T-helper 2 cell (primary cell): ENCODE measurements at regions not wholly inside any gene's neighbourhood (a gene's known extent, or its start where the extent isn't known, plus 50 kb on each side); places are given as distances from the start of the nearest gene placed in this dataset.
"Not testable (repeated sequence)": the region's sequence is repeated elsewhere in the genome, so short reads cannot be mapped to it uniquely, and the experiment has no call there.

Experiments used
- DNase-seq, 5 experiments: peaks; one replicate each; pipeline versions ENCODE4 v3.0.0 to v3.0.0-alpha.2; 2012 to 2022

DNA sequence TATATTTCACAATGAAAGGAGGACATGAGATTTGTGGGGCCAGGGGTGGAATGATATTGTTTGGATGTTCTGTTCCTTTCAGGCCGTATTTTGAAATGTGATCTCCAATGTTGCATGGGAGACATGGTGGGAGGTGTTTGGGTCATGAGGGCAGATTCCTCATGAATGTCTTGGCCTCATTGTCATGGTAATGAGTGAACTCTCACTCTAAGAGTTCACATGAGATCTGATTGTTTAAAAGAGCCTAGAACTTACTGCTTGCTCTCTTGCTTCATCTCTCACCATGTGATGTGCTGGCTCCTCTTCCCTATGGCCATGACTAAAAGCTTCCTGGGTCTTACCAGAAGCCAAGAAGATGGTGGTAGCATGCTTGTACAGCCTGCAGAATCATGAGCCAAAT lies 1183.0 kb downstream of the TECRL start:
- DNase-seq: no peak

DNA sequence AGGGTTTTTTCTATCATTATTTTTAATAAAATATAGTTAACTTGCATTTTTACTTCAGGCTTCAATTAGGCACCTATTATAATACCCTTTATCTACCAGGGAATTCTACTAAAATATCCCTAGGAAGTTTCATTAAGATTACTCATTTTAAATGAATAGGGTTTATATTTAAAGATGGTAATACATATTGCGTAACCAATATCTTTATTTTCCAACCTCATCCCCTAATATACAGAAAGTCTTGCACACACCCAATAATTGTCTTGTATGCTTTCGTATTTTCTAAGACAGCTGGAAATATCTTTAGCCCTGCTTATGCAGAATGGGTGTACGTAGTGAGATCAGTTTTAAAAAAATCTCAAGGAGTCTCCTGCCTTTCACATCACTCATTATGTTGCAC lies 1186.8 kb downstream of the TECRL start:
- no peak for DNase-seq

DNA sequence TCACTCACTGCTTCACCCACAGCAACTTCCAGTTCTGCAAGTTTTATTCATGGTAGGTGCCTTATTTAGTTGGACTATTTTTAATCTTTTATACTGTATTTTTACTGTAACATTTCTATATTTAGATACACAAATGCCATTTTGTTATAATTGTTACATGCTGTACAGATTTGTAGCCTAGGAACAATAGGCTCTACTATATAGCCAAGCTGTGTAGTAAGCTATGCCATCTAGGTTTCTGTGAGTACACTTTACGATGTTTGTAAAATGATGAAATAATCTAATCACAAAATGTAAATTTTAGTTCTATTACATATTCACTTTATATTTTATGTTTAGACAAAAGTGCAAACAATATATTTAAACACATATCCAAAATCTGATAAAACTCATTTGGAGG lies 1187.8 kb downstream of the TECRL start:
- DNase-seq: no peak

DNA sequence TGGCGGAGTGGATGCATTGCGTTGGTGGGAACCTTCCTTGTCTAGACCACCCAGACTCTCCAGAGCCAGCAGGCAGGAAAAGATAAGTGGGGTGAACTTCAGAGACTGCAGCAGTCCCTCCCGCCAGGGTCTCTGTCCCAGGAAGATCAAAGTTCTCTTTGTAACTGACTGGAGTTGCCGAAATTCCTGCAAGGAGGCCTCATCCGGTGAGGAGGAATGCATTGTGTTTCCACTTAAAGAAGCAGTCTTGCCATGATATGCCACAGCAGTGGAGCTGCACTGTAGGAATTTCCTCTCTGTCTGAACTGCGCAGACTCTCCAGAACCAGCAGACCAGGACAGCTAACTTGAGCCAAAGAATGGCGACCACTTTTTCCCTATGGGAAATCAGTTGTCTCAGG lies 1190.4 kb downstream of the TECRL start:
- DNase-seq: no peak

DNA sequence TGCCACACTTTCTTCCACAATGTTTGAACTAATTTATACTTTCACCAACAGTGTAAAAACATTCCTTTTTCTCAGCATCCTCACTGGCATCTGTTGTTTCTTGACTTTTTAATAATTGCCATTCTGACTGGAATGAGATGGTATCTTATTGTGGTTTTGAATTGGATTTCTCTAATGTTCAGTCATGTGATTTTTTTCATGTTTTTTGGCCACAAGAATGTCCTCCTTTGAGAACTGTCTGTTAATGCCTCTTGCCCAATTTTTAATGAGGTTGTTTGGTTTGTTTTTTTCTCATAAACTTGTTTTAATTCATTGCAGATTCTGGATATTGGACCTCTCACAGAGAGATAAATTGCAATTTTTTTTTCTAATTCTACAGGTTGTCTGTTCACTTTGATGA lies 1195.2 kb downstream of the TECRL start:
- DNase-seq: no peak

DNA sequence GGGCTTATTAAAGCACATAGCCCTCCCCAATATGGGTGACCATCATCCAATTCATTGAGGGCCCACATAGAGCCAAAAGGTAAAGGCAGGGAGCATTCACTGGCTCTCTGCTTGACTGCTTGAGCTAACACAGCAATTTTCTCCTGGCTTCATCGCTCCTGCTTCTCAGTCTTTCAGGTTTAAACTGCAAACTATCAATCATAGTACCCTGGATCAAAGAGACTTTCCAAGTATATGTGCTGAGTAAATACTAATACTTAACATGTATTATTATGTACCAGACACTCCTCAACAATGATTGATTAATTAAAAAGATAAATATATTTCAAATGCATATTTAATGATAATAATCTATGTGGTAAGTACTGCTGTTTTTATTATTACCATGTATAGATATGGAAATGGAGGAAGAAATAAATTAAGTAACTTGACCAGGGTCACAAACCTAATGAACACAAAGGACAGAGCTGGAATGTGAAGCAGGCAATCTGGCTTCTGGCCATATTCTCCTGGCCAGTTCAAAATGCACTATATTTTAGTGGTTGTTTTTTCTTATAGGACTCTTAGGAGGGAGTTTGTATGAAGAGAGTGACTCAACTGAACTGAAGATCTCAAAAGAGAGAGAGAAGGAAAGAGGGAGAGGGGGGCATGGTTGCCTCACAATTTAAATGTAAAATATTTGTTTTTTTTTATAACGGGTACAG lies 1197.3 kb downstream of the TECRL start:
- no peak for DNase-seq

DNA sequence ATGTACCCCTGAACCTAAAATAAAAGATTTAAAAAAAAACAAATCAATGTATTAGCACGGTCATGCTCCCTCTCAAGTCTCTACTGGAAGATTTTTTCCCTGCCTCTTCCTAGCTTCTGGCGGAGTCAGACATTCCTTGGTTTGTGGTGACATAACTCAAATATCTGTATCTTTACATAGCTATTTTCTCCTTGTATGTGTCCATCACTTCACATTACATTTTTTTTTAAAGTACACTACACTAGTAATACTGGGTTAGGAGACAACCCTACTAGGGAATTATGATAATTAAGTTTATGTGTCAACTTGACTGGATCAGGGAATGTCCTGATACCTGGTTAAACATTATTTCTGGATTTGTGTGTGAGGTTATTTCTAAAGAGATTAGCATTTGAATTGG lies 1197.9 kb downstream of the TECRL start:
- no peak for DNase-seq

DNA sequence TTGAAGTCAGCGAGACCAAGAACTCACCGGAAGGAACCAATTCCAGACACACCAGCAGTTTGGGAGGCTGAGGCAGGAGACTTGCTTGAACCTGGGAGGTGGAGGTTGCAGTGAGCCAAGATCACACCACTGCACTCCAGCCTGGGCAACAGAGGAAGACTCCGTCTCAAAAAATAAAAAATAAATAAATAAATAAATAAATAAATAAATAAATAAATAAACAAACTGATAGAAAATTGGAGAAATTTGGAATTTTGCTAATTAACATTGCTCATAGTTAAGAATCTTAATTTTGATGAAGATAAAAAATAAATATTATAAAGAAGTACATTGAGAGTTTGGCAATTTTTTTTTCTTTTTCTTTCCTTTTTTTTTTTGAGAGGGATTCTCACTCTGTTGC lies 1216.2 kb downstream of the TECRL start:
- DNase-seq: not testable (repeated sequence)

DNA sequence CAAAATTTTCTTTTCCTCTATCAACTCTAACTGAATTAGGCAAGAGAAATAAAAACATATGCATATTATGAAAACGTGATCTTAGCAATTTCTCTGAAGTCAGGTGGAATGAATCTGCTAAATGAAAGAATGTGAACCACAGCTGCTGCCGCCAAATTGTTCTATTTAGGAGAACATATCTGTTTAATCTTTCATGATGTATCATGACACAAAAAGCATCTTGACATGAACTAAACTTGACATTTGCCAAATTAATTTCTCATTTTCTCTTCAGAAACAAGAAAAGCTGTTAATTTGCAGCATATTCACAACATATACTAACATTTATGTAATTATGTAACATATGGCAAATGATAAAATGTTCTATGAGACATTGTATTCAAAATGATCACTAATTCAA lies 1237.9 kb downstream of the TECRL start:
- DNase-seq: no peak

DNA sequence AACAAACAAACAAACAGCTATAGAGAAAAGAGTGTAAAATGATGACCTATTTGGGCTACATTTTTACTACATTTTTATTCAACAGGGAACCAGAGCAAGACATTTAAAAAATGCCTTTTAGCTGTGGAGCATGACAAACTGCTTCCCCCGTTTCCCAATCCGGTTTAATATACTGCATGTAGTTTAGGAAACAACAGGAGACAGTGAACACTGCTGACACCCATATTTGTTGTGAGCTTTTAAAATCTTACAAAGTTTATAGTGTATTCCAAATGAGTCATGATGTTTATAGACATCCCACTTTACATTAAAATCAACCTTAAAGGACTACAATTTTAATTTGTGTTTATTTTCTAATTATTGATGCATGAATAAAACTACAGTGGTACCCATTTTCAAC lies 1238.3 kb downstream of the TECRL start:
- no peak for DNase-seq

DNA sequence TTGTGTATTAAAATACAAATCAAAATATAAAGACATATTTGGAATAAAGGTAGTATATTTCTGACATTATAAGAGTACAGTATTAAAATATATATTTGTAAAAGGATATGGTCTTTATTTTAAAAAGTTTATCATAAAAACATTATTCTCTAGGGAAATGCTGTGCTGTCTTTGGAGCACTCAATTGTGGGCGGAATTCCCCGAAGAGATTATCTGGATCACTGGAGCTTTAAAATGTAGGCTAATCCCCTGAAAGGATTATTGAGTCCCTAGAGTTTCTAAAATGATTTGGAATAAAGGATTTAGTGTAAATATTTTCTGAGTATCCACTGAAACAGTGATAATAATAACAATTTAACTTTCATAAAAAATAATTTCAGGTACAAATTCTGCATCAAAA lies 1239.4 kb downstream of the TECRL start:
- DNase-seq: no peak

DNA sequence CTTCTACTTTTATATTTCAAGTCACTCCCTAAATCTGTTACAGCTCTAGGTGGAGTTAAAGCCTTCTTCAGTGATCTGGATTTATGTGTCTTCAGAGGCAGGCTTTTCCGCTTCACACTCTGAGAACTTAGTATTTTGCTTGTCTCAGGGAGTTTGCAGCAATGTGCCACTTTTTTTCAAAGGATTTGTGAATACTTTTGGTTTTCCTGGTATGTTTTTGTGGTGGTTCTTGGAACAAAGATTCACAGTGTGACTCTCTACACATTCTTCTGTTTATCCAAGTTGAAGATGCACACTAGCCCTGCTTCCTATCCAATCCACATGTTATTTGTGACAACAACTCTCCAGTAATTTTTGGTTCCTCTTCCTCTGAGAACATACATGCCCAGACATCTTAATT lies 1253.7 kb downstream of the TECRL start:
- DNase-seq: no peak

DNA sequence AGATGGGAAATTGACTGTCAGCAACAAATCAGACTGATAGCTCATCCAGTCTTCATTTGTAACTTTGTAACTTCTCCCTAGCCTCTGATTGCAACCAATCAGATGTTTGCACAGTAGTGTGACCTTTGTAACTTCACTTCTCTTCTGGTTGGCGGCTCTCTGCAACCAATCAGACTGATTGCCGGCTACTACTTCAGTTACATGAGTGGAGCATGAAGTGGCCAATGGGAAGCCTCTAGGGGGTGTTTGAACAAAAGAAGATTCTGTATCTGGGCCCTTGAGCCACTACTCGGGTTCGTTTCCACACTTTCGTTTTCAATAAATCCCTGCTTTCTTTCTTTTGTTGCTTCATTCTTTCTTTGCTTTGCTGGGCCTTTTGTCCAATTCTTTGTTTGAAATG lies 1285.8 kb downstream of the TECRL start:
- no peak for DNase-seq

DNA sequence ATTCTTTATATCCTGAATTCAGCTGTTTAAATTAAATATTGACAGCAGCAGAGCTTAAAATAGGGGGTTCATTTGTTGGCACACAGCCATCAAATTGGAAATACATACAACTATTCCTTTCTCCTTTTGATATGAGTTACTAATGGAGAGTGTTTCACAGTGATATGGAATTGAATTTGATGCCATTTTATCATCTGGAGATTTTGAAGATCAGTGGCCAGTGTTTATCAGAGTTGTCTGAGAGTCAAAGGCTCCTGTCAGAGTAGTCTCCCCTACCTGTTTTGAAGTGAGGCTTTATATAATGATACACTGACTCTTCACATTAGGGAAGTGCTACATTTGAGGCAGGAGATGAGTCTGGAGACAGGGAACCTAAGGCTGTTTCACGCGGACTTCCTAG lies 1286.3 kb downstream of the TECRL start:
- no peak for DNase-seq

DNA sequence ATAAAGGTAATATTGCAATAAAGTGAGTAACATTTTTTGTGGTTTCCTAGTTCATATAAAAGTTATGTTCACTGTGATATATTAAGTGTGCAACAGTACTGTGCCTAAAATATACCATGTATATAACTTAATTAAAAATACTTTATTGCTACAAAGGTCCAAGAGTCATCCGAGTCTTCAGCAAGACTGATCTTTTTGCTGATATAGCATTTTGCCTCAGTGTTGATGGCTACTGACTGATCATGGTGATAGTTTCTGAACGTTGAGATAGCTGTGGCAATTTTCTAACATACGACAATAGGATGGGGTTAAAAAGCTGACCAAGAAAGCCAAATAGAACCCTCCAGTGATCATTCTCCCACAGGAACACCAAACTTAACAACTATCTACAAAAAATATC lies 1302.7 kb downstream of the TECRL start:
- no peak for DNase-seq

DNA sequence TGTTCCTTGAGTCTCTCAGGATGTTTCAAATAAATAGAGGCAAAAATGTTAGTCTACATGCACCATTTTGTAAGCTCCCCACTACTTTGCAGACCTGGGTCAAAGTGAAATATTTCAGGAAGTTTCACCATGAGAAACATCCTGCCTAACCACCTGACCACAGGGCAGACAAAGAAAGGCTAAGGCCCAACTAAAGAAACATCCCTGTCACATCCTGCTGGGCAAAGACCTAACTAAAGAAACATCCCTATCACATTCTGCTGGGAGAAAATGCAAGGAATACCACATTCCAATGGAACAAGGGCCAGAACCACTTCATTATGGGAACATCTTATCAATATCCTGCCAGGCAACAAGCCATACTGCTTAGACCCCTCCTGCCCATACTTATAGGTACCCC lies 1303.4 kb downstream of the TECRL start:
- no peak for DNase-seq

DNA sequence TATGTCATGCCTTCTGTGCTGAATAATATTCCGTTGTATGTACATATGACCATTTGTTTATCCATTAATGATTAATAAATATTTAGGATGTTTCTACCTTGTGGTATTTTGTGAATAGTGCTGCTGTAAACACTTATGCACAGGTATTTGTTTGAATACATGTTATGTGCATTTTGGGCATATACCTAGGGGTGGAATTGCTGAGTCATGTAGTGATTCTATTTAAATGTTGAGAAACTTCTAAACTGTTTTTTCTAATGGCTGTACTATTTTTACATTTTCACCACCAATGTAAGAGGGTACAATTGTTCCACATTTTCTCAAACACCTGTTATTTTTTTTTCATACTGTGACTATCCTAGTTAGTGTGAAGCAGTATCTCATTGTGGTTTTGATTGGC lies 1318.6 kb downstream of the TECRL start:
- no peak for DNase-seq

DNA sequence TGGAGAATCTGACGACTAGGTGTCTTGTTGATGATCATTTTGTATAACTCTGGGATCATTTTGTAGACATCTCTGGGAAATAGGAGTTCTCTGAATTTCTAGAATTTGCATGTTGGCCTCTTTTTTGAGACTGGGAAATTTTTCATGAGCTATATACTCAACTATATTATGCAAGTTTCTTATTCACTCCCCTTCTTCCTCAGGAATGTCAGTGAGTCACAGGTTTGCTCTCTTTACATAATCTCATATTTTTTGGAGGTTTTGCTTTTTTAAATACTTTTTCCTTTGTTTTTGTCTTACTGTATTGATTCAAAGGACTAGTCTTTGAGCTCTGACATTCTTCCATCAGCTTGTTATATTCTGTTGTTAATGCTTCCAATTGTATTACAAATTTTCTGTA lies 1324.2 kb downstream of the TECRL start:
- DNase-seq: no peak

DNA sequence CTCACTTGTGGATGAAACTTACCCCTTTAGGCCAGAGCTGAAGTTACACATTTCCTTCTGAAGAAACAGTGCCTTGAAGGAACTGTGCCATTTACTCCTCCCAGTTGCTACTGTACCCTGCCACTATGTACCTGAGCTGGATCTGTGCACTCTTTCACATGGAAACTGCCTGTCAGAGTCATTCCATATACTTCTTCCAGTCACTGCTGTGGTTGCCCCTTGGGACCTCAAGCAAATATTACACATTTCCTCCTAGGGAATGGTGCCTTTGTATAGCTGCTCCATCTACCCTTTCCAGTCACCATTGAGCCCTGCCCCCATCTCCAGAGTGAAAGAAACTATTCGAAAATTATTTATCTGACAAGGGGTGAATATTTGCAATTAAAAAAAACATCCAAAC lies 1328.3 kb downstream of the TECRL start:
- no peak for DNase-seq

DNA sequence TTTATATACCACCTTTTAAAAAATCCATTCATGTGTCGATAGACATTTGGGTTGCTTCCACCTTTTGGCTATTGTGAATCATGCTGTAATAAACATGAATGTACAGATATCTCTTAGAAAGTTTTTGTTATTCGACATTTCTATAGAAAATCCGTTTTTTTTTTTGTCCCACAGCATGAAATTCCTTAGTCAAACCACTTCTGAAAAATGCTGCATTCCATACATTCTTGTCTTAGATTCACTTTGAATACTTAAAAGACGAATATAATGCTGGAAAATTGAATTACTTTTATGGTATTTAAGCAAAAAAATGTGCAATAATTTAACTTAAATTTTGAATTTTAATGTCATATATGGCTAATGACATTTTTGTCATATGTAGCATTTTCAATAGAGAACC lies 1345.5 kb downstream of the TECRL start:
- DNase-seq: no peak

DNA sequence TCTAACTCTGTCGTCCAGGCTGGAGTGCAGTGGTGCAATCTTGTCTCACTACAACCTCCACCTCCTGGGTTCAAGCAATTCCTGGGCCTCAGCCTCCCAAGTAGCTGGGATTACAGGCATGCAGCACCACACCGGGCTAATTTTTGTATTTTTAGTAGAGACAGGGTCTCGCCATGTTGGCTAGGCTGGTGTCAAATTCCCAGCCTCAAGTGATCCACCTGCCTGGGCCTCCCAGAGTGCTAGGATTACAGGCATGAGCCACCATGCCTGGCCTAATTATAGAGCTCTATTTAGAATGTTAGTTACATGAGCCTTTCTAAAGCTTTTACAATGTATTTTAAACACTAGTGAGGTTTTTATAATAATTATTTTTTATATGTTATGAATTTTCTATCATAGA lies 1346.4 kb downstream of the TECRL start:
- DNase-seq: not testable (repeated sequence)

DNA sequence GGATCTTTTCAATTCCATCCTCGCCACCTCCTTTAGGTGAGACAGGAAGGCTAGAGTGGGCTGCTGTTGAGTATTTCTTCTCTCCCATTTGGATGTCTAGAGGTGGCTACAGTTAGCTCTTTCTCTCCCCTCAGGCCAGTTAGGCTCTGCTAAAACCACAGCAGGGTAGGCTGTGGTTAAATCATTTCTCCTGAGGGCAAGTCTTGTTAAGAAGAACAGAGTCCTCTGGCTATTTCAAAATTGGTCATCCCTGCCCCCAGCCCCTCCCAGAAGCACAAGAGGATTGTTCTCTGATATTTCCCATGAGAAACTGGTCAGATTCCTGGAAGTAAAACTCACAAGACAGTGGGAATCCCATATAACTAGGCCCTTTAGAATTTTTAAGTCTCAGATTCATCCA lies 1359.5 kb downstream of the TECRL start:
- DNase-seq: no peak

DNA sequence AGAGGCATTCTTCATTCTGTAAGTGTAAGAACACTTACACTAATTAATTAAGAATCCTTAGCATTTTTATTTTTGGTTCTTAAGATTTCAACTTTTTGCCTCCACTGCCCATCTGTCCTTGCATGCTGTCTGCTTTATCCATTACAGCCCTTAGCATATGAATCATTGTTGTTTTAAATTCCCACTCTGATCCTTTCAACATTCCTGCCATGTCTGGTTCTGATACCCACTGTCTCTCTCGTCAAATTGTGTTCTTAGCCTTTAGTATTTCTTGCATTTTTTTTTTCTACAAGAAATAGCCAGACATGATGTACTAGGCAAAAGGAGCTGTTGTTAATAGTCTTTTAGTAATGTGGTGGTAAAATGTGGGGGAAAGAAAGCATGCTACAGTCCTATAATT lies 1360.0 kb downstream of the TECRL start:
- no peak for DNase-seq

DNA sequence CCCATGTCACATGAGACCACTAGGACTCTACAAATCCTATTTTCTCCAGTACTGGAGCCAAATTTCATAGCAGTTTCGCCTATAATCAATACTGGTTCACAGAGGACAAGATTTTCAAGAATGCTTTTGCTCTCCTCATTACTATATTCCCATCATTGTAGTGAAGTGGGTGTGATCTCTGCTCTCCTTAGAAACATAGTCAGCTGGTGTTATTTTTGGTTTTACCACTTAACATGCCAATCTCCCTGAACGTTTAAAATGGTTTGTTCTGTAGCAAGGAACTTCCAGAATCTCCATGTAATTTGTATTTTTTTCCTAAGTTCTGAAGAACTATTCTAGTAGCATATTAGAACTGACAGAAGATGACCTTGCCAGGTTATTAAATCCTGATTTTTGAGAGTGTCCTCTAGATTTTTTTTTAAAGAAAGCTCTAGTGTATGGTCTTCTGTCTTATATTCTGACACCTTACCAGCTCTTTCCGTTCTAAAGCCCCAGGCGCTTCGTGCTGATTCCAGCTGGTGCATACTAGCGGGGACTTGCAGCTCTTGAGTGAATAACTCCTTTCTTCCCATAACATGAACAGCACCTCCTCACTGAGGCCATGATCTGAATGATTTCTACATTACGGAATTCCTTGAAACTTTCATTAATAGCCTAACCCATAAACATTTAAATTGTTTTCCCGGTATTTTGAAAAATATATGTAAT lies 1372.9 kb downstream of the TECRL start:
- DNase-seq: no peak

DNA sequence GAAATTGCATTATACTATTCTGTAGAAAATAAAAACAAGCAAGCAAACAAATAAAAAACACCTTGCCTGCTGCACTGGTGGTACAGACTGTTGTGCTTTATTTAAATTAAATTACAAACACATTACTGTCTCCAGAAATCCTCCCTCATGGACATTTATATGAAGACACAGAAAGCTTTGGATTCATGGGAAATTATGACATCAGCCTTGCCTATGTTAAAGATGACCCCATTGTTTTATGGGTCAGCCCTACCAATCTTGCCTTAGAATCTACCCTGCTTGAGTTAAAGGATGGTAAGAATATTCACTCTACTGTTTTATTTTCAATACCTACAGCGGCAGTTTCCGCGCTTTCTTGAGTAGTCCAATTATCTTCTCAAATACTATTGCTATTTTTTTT lies 1379.9 kb downstream of the TECRL start:
- DNase-seq: no peak
